Muscle of back (tissue), 3 donors: ENCODE measurements at regions not wholly inside any gene's neighbourhood (a gene's known extent, or its start where the extent isn't known, plus 50 kb on each side); places are given as distances from the start of the nearest gene placed in this dataset.
"Not testable (repeated sequence)": the region's sequence is repeated elsewhere in the genome, so short reads cannot be mapped to it uniquely, and the experiment has no call there.

Source experiments
- DNase-seq, 3 donors: peaks; one replicate each; pipeline versions ENCODE4 v3.0.0 to v3.0.0-alpha.2; 2013

GRCh38 chr18:39620551-39621168, 2055.1 kb upstream of the CELF4 start:
- no peak for DNase-seq

- no peak for DNase-seq
Measured at GRCh38 chr18:39618265-39619003, 2052.8 kb upstream of the CELF4 start.

GRCh38 chr18:39611381-39612100, 2045.9 kb upstream of the CELF4 start:
- peak in 1 of 3 donors; percentile 39 for DNase-seq

GRCh38 chr18:39607034-39607433, 2041.4 kb upstream of the CELF4 start:
- no peak for DNase-seq

- no peak for DNase-seq
Measured at GRCh38 chr18:39604836-39605235, 2039.2 kb upstream of the CELF4 start.

- no peak for DNase-seq
Measured at GRCh38 chr18:39602131-39602530, 2036.5 kb upstream of the CELF4 start.

GRCh38 chr18:39600894-39601293, 2035.3 kb upstream of the CELF4 start:
- DNase-seq = no peak

GRCh38 chr18:39599251-39599650, 2033.7 kb upstream of the CELF4 start:
- no peak for DNase-seq

GRCh38 chr18:39596891-39597290, 2031.3 kb upstream of the CELF4 start:
- no peak for DNase-seq

- DNase-seq = no peak
Measured at GRCh38 chr18:39596221-39596620, 2030.6 kb upstream of the CELF4 start.

GRCh38 chr18:39594206-39594605, 2028.6 kb upstream of the CELF4 start:
- DNase-seq = no peak

- DNase-seq = no peak
Measured at GRCh38 chr18:39591649-39592048, 2026.1 kb upstream of the CELF4 start.

GRCh38 chr18:39589496-39589895, 2023.9 kb upstream of the CELF4 start:
- DNase-seq = peak in 1 of 3 donors; percentile 46

- DNase-seq = peak; percentile 34 to 82 (median 34)
Measured at GRCh38 chr18:39587586-39587985, 2022.0 kb upstream of the CELF4 start.

- DNase-seq = peak in 2 of 3 donors; percentile 36 to 73
Measured at GRCh38 chr18:39586741-39587140, 2021.1 kb upstream of the CELF4 start.

- DNase-seq = no peak
Measured at GRCh38 chr18:39574897-39575296, 2009.3 kb upstream of the CELF4 start.

- DNase-seq = no peak
Measured at GRCh38 chr18:39571511-39571910, 2005.9 kb upstream of the CELF4 start.

- not testable (repeated sequence) for DNase-seq
Measured at GRCh38 chr18:39565551-39566230, 2000.1 kb upstream of the CELF4 start.

GRCh38 chr18:39564716-39565115, 1999.1 kb upstream of the CELF4 start:
- DNase-seq = no peak

- DNase-seq = peak; percentile 59 to 88 (median 69)
Measured at GRCh38 chr18:39561126-39561525, 1995.5 kb upstream of the CELF4 start.

- no peak for DNase-seq
Measured at GRCh38 chr18:39558658-39559057, 1993.1 kb upstream of the CELF4 start.

GRCh38 chr18:39555496-39555895, 1989.9 kb upstream of the CELF4 start:
- DNase-seq = no peak
